DND-41 (cell line): ENCODE measurements at regions not wholly inside any gene's neighbourhood (a gene's known extent, or its start where the extent isn't known, plus 50 kb on each side); places are given as distances from the start of the nearest gene placed in this dataset.

Experiments
- ATAC-seq: fragments of 200-7000 bp; cut with Tn5 transposase; 3 replicates; pipeline ENCODE4 v1.9.1; 2021; ENCODE audit warnings: low read depth; ENCODE audit not compliant: insufficient read depth
- DNase-seq: peaks from one replicate; pipeline ENCODE4 v3.0.0-alpha.2; 2020
- H2AFZ ChIP-seq: 2 replicates; pipeline ENCODE4 v1.6.0; 2012; ENCODE audit warnings: low read depth, low read length
- H3K27ac ChIP-seq: 2 replicates; pipeline ENCODE4 v1.5.1; 2012; ENCODE audit warnings: low read length, inconsistent platforms
- H3K27me3 ChIP-seq: fragments of 200-600 bp; sonication (generic); 2 replicates; pipeline ENCODE4 v1.6.0; 2012; ENCODE audit warnings: low read length, mild to moderate bottlenecking, inconsistent platforms; ENCODE audit not compliant: insufficient read depth, poor library complexity
- H3K36me3 ChIP-seq: 2 replicates; pipeline ENCODE4 v1.5.1; 2012; ENCODE audit warnings: low read length, inconsistent platforms; ENCODE audit not compliant: insufficient read depth
- H3K4me1 ChIP-seq: 2 replicates; pipeline ENCODE4 v1.5.1; 2012; ENCODE audit warnings: mild to moderate bottlenecking, low read length; ENCODE audit not compliant: insufficient read depth
- H3K4me2 ChIP-seq: 2 replicates; pipeline ENCODE4 v1.6.0; 2012; ENCODE audit warnings: mild to moderate bottlenecking, moderate library complexity, low read length, inconsistent platforms; ENCODE audit not compliant: insufficient read depth
- H3K4me3 ChIP-seq, 2 experiments: fragments of 200-600 bp in 1 of 2; shearing (Covaris generic) in 1 of 2; 2 replicates each; pipeline ENCODE4 v1.5.1; 2012 to 2016; ENCODE audit warnings: inconsistent platforms in 2 of 2, low read length in 2 of 2, mild to moderate bottlenecking in 2 of 2, low read depth in 1 of 2, moderate library complexity in 1 of 2
- H3K79me2 ChIP-seq: 2 replicates; pipeline ENCODE4 v1.6.0; 2012; ENCODE audit warnings: low read length, inconsistent platforms; ENCODE audit not compliant: insufficient read depth
- H3K9ac ChIP-seq: 2 replicates; pipeline ENCODE4 v1.6.0; 2012; ENCODE audit warnings: low read depth, mild to moderate bottlenecking, inconsistent platforms, low read length, moderate library complexity
- H3K9me3 ChIP-seq: 2 replicates; pipeline ENCODE4 v1.5.1; 2012; ENCODE audit warnings: low read length, moderate library complexity, mild to moderate bottlenecking, inconsistent platforms; ENCODE audit not compliant: insufficient read depth, severe bottlenecking
- H4K20me1 ChIP-seq: 2 replicates; pipeline ENCODE4 v1.6.0; 2012; ENCODE audit warnings: low read length; ENCODE audit not compliant: insufficient read depth
- CTCF ChIP-seq: IDR thresholded peaks from 2 replicates; pipeline ENCODE4 v1.5.1; 2012; ENCODE audit warnings: borderline replicate concordance, low read length, moderate library complexity, mild to moderate bottlenecking; ENCODE audit not compliant: poor library complexity, severe bottlenecking; ENCODE audit errors: extremely low read depth
- EZH2 ChIP-seq: IDR thresholded peaks from 3 replicates; pipeline ENCODE4 v1.6.1; 2012; ENCODE audit warnings: borderline replicate concordance, low read depth, mild to moderate bottlenecking, moderate library complexity, low read length, inconsistent platforms; ENCODE audit not compliant: severe bottlenecking

GRCh38 chr1:213687832-213688231 is 299.9 kb upstream of the PROX1 start:
- DNase-seq (no peak), ATAC-seq (no peak)
- Histone ChIP-seq H3K27ac (no peak overlapping the region), H3K9ac (no peak overlapping the region), H3K27me3 (no peaks in the 10 kb centered on the region), H2AFZ (no peak overlapping the region), H3K4me3 (no peak overlapping the region), H3K4me2 (no peak overlapping the region), H3K36me3 (no peaks in the 10 kb centered on the region), H4K20me1 (no peaks in the 10 kb centered on the region), H3K79me2 (no peaks in the 10 kb centered on the region), H3K9me3 (no peaks in the 10 kb centered on the region), H3K4me1 (peaks cover 9% of the 10 kb centered on the region)
- TF ChIP-seq EZH2: no peak
- TF ChIP-seq CTCF: no peak

DNA sequence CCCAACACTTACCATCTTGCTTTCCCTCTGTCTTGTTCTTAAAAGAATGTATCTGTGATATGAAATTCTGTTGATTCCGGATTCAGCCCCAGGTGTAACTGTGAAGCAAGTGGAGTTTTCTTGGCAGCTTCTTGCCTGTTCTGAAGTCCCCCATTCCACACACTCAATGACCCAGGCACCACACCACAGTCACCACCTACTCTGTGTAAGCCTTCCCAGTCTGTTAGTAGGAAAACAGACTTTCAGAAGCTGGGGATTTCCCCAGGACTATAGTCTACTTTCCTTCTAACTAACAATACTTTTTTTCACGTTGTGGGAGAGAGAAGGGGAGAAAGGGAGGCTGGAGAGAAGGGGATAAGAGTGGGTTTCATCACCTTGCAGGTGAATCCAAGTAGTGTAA is 299.1 kb upstream of the PROX1 start:
- Histone ChIP-seq H3K27me3 (no peaks in the 10 kb centered on the region), H3K9ac (no peak overlapping the region), H3K27ac (no peak overlapping the region), H4K20me1 (no peaks in the 10 kb centered on the region), H3K4me2 (no peak overlapping the region), H3K36me3 (no peaks in the 10 kb centered on the region), H3K4me1 (peaks cover 9% of the 10 kb centered on the region), H3K4me3 (no peak overlapping the region), H3K79me2 (no peaks in the 10 kb centered on the region), H2AFZ (no peak overlapping the region), H3K9me3 (no peaks in the 10 kb centered on the region)
- no peak for ATAC-seq
- TF ChIP-seq EZH2 (no peak), CTCF (no peak)
- no peak for DNase-seq

- no peak overlapping the region for H3K27ac ChIP-seq
- no peaks in the 10 kb centered on the region for H3K79me2 ChIP-seq
- H3K27me3 ChIP-seq: no peaks in the 10 kb centered on the region
- DNase-seq: no peak
- no peak for ATAC-seq
- H3K9ac ChIP-seq: no peak overlapping the region
- no peak overlapping the region for H2AFZ ChIP-seq
- H4K20me1 ChIP-seq: no peaks in the 10 kb centered on the region
- peaks cover 9% of the 10 kb centered on the region for H3K4me1 ChIP-seq
- H3K4me2 ChIP-seq: no peak overlapping the region
- no peak overlapping the region for H3K4me3 ChIP-seq
- H3K9me3 ChIP-seq: no peaks in the 10 kb centered on the region
- TF ChIP-seq CTCF (no peak), EZH2 (no peak)
- no peaks in the 10 kb centered on the region for H3K36me3 ChIP-seq
Observed at GRCh38 chr1:213689260-213689659, 298.5 kb upstream of the PROX1 start.

DNA sequence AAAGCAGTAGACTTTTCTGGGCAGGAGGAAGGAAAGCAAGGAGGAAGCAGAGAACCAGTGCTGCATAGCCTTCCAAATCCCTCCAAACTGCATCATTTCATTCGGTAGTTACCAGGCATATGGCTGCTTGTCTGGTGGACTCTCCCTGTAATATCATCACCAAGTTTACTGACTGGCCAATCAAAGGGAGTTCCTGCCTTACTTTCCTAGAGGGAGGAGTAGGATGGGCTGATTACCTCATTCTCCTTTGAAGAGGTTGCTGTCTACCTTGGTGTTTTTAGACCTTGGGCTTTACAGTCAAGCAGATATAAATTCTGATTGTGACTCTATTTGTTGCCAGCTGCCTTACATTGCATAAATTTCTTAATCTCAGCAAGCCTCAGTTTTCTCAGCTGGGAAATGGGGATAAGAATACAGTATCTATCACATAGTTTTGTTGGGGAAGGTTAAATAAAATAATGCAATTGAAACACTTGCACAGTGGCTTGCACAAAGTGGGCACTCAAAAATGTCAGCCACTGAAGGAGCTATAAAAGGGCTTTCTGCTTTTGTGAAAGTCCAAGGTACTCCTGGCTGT is 297.3 kb upstream of the PROX1 start:
- H3K4me2 ChIP-seq: no peak overlapping the region
- DNase-seq (no peak), ATAC-seq (no peak)
- H3K36me3 ChIP-seq: no peaks in the 10 kb centered on the region
- no peaks in the 10 kb centered on the region for H3K79me2 ChIP-seq
- H3K9me3 ChIP-seq: no peaks in the 10 kb centered on the region
- TF ChIP-seq CTCF (no peak), EZH2 (no peak)
- H3K27ac ChIP-seq: no peak overlapping the region
- no peaks in the 10 kb centered on the region for H3K27me3 ChIP-seq
- H2AFZ ChIP-seq: no peak overlapping the region
- no peak overlapping the region for H3K4me3 ChIP-seq
- H4K20me1 ChIP-seq: no peaks in the 10 kb centered on the region
- peaks cover 9% of the 10 kb centered on the region for H3K4me1 ChIP-seq
- no peak overlapping the region for H3K9ac ChIP-seq
